ENCODE measurements at regions not wholly inside any gene's neighbourhood (a gene's known extent, or its start where the extent isn't known, plus 50 kb on each side); places are given as distances from the start of the nearest gene placed in this dataset.
"Not testable (repeated sequence)": the region's sequence is repeated elsewhere in the genome, so short reads cannot be mapped to it uniquely, and the experiment has no call there.

DNA sequence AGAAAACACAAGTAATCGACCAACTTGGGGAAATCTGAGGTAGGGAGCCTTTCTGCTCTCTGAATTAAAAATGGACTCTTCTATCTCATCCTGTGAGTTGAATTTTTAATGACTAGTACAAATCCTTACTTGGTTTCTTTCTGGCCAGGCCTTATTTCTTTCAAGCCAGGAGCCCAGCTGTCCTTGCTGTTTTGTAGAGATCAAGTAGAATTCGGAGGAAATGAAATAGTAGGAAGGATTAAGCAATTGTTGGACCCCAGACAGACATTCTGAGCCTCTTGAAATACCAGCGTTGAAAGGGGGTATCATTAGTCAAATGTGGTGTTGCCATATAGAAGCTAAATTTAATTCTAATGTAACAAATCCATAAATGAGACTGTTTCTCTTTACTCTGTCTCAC, 53.7 kb upstream of the SMIM15 start:
- FAIRE-seq (no peak), DNase-seq (ENCODE audit: insufficient read length, low spot score) (no peak)

DNA sequence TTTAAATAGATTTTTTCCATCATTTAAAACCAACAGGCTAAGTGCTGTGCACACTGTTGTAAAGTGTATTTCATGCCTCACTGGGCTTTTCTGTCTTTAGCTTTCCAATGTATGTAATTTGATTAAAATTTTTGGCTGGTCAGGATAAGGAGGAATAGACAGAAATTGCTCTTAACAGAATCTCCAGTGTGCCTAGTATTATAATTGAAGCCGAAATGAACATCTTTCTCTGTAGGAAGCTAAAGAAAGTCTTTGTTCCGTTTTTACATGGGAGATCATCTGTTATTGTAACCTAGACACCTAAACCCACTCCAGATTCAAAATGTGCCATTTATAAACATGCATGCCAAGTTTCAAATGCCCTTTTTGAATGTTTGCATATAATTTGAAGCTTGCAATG, 54.5 kb upstream of the SMIM15 start:
- DNase-seq (ENCODE audit: insufficient read length, low spot score) = no peak
- FAIRE-seq = no peak

DNA sequence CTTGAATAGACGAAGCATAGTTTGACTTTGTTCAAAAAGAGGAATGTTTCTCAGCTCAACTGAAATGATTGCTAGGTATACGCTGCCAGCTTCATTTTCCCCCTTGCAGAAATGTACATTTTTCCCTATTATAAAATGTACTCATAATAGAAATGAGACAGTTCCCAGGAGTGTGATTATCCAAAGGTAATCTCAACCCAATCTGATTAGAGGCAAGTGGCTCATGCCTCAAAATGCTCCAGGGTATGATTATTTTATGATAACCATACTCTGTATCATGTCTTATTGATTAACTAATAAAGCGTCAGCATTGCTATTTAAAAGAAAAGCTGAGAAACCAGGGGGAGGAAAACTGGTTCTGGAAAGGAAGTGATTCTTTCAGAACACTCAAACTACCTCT, 54.9 kb upstream of the SMIM15 start:
- FAIRE-seq (no peak), DNase-seq (ENCODE audit: insufficient read length, low spot score) (no peak)

DNA sequence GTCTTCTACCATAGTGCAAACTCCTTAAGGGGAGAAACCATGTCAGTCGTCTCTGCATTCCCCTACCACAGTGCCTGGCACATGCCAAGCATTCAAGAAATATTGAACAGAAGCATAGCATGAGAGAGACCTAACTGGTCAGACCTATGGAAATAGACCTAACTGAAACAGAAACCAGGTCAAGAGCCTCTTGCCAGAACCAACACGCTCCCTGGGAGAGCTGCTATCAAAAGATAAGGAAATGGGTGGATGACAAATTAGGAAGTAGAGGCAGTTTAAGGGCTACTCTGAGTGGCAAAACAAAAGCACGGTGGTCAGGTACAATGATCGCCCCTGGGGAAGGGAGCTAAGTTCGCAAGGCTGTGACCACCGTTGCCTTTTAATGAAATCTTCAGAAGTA, 66.0 kb upstream of the SMIM15 start:
- no peak for FAIRE-seq
- no peak for DNase-seq (ENCODE audit: insufficient read length, low spot score)

DNA sequence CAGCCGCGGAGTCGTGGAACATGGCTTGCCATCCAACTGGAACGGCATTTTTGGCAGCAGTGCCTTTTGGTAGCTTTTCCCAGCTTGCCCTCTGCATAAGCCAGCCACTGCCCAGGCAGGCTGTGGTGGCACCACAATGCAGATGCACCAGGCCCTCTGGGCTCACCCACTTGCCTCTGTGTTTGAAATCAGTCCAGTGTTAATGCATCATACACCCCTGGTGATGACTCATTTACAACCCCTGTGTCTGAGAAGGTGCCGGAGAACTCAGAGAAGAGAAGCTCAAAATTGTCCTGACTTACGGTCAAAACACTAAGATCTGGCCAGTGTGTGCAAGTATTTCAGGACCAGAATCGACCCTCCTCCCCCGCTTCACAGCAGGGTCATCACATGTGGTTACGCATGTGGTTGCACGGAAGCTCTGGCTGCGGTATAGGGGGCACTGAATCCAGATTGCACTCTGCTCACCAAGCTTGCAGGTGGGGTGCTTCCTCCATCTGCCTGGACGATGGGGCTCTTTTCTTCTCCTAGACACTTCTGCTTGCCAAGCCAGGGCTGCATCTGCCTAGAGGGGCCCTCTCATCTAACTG, 66.5 kb upstream of the SMIM15 start:
- FAIRE-seq (no peak), DNase-seq (ENCODE audit: insufficient read length, low spot score) (no peak)

DNA sequence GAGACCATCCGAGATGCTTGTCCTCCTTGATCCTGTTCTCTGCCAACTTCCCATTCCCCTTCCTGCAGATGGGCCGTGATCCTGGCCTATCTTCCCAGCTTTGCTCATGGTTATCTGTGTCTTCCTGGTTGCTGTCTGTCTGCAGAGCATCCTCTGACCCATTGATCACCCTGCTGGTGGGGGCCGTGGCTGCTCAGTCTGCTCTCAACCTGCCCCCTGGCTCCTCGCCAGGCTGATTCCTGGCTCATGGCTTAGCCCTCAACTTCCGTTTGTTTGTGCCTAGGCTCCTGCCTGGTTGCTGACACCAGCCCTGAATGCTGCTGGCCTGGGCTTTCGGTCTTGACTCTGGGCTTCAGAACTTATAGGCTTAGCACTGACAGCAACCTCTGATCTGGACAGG, 67.1 kb upstream of the SMIM15 start:
- FAIRE-seq (no peak), DNase-seq (ENCODE audit: insufficient read length, low spot score) (no peak)

DNA sequence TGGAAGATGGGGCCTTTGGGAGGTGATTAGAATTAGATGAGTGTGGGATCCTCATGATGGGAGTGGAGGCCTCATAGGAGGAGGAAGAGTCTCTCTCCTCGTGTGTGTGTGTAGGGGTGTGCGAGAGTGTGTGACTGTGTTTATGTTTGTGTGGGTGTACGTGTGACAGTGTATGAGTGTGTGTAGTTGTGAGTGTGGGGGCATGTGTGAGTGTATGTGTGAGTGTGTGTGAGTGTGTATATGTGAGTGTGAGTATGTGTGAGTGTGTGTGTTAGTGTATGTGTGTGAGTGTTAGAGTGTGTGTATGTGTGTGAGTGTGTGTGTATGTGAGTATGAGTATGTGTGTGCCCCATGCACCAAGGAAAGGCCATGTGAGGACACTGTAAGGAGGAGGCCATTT, 68.2 kb upstream of the SMIM15 start:
- FAIRE-seq (no peak), DNase-seq (ENCODE audit: insufficient read length, low spot score) (no peak)

DNA sequence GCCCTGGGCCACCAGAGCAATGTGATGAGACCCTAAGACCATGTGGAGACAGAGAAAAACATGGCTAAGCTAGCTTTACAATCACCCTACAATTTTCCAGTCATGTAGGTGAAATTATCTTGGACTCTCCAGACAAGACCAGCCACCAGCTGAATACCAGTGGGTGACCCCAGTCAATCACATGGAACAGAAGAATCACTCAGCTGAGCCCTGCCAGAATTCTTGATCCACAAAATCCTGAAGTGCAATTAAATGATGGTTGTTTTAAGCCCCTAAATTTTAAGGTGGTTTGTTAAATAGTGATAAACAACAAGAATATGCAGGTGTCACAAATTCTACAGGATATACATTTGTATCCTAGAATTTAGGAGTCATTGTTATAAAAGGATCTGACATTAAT, 69.5 kb upstream of the SMIM15 start:
- DNase-seq (ENCODE audit: insufficient read length, low spot score) = no peak
- FAIRE-seq = no peak

DNA sequence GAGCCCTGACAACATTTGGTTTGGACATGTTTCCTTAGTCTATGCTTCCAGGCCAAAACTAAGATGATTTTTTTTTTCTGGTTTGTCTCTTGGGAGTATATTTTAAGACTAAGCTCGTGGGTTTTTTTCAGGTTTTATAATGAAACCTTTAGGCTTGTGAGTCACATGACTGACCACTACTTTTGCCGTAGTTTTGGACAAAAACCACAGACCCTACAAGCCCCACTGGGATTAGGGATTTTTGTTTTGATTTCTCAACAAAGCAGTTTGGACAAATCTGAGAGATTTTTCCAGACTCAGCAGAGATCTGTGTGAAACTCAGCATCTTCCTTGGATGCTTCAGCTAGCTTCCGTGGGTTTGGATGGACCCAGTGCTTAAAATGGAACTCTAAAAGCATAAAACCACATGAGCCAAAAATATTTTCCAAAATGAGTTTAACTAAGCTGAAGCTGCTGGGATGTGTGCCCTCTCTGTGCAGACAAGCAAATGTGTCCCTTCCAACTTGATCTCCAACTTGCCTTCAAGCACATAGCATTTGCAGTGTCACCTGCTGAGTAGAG, 70.3 kb upstream of the SMIM15 start:
- DNase-seq (ENCODE audit: insufficient read length, low spot score) (no peak), FAIRE-seq (peak; percentile 44)

DNA sequence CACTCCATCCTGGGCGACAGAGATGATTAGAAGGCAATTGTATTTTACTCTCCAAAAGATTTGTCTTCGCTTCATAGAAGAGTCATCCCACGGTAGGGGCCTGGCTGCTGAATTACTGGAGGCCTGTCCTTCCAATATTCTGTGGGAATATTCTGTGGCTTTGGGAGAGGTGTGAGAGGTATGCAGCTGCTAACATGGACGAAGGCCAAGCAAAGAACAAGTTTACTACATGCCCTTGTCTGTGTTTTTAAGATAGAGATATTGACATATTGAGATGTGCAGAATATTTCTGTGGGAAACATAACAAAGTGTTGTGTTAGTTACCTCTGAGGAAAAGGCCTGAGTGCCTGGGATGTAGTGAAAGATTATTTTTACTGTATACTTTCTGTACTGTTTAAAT, 71.8 kb upstream of the SMIM15 start:
- FAIRE-seq (no peak), DNase-seq (ENCODE audit: insufficient read length, low spot score) (no peak)

DNA sequence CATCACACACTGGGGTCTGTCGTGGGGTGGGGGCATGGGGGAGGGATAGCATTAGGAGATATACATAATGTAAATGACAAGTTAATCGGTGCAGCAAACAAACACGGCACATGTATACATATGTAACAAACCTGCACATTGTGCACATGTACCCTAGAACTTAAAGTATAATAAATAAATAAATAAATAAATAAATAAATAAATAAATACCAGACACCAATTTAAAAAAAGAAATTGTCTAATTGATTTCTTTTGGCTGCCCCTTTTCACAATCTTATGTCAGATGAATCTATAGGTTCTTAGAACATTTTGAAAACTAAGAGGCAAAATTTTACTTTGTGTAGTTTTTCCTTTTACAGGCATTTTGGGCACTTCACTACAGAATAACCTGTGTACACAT, 74.4 kb upstream of the SMIM15 start:
- DNase-seq (ENCODE audit: insufficient read length, low spot score); FAIRE-seq: not testable (repeated sequence)

DNA sequence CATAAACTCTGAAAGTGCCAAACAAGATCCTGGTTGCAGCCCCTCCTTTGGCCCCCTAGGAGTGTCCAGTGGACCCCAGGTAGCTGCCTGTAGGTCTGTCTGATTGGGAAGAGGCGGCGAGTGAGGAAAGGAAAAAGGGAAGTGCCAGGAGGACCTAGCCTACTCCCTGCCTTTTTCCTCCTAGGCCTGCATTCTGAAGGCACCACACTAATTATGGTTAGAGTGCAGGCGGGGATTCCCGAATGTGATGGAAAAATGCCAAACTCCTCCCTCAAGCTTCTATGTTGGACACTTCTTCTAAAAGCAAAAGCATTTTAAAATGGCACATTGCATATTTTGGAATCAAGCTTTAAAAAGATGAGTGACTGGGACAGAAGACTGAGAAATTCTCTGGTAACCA, 83.2 kb upstream of the SMIM15 start:
- DNase-seq (ENCODE audit: insufficient read length, low spot score) = no peak
- no peak for FAIRE-seq

DNA sequence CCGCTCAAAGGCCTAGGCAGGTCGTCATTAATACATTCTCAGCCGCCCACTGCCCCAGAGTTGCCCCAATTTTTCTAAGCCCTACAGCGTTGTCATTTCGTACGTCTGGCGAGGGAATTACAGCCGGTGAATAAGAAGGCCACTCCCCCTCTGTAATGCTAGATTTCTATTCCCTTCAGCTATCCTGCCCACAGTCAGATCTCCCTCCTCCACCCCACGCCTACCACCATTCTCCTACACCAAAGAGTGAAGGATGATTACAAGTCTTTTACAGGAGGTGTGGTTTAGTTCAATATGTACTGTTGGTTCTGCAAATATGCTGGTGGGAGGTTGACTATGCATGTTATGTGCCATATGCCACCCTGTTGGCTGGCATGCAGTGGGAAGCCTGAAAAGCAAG, 83.7 kb upstream of the SMIM15 start:
- FAIRE-seq (no peak), DNase-seq (ENCODE audit: insufficient read length, low spot score) (no peak)

DNA sequence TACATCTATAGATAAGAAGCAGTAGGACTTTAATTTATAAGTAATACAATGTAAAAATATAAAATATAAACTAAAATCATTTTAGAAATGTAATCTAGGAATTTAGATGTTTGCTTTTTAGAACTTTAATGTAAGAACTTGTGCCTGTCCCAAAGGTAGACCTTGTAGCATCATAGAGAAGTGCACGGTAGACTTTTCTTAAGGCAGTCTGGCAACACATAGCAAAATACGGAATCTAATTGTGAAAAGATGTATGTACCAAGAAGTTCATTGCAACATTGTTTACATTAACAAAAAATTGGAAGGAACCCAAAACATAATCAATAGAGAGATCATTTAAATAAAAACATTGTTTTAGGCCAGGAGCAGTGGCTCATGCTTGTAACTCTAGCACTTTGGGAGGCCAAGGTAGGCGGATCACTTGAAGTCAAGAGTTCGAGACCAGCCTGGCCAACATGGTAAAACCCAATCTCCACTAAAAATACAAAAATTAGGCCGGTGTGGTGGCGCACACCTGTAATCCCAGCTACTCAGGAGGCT, 84.6 kb upstream of the SMIM15 start:
- DNase-seq (ENCODE audit: insufficient read length, low spot score) (no peak), FAIRE-seq (no peak)

DNA sequence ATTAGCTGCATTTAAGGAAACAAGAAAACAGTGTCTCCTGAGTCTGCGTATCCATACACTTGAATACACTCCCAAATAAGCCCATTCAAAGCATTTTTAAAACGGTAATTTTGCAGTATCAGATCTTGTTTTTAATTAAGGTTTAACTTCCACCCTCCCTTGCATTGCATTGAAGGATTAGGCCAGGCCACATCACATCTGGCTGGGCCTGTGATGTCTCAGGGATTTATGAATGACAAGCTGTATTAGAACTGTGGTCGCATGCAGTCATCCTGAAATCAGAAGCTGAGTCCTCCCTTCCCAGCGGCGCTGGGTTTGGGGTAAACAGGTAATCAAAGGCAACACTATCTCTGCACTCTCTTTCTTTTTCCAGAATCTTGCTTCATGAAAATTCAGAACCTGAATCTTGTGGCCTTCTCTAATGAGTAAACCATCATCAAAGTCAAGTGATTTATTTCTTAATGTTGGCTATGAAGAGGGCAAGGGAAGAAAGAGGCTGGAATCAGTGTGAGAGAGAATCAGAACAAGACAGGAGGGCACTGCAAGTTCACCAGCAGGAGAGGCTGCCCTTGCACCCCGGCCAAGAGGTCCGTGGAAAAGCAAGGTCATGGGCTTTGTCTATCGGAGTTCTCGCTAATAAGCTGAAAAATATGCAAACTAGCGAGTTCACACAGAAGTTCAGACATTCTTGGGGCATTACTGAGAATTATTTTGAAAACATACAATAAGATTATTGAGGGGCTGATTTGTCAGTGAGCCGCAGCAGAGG, 80.0 kb upstream of the ZSWIM6 start:
- FAIRE-seq = no peak
- no peak for DNase-seq (ENCODE audit: insufficient read length, low spot score)

DNA sequence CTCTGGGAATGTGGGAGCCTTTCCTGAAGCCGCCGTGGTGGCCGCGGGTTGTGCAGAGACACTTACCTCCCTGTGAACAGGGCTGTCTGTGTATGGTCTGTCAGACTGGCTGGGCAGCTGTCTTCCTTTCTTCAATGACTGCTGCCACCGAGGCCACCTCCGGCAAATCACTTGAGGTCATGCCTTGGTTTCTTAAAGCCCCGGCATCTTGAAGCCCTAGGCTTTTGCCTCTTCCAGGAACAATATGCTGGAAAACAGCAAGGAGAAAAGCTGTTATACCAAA, 79.5 kb upstream of the ZSWIM6 start:
- no peak for FAIRE-seq
- DNase-seq (ENCODE audit: insufficient read length, low spot score) = no peak

DNA sequence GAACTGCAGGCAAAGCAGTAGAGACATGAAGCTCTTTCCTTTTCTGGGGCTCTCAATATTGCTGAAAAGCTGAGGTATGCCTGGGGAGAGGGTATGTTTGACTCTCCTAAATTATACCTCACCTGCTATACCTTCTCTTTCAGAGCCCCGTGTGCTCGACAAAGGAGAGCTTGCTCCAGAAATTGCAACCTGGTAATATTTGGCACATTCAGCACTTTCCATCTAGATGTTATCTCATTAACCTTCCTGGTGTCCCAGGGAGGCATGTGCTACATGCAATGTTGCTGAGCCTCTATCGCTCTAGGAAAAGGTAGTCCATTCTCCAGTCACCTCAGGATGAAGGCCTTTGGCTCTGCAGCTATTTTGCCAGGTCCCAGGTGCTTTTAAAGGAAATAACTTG, 78.5 kb upstream of the ZSWIM6 start:
- DNase-seq (ENCODE audit: insufficient read length, low spot score) (no peak), FAIRE-seq (no peak)

DNA sequence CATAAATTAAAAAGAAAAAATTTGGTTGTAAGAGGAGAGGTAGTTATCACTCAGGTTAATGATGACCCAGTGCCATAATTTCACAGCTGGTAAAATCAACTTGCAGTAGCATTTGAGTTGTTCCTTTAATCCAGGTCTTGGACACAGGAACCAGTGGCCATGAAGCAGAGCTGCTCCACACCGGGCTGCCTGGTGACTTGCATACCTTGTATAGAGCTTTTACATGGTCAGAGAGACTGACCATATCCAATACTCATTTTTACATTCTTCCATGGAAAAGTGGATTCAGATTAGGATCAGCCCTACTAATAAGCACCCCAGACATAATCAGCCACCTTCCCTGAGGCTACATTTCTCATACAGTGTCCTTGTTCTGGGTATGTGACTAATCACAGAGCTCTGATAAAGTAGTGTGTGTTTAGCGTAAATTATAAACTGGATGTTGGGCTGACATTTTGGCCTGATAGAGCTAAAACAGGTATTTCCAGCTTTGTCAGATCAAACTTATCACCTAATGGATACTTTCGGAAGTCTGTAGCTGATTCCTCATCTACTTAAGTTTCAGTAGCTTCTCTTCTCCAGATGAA, 77.0 kb upstream of the ZSWIM6 start:
- no peak for FAIRE-seq
- no peak for DNase-seq (ENCODE audit: insufficient read length, low spot score)

DNA sequence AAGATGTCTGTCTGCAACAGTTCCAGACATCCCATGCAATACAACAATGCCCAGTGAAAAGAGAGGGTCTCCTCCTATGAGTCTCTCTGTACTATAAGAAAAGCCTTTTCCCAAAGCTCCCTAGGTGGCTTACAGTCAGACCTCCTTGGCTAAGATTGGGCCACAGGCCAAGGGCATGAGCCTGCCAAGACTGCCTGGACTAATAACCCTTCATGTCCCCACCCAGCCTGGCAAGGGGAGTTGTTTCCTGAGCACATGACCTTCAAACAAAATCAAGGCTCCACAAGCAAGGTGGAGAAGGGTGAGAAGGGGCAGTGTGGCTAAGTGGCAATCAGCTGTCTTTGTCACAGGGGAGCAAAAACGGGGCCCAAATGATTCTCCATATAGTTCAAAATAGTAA, 75.6 kb upstream of the ZSWIM6 start:
- FAIRE-seq (no peak), DNase-seq (ENCODE audit: insufficient read length, low spot score) (no peak)

DNA sequence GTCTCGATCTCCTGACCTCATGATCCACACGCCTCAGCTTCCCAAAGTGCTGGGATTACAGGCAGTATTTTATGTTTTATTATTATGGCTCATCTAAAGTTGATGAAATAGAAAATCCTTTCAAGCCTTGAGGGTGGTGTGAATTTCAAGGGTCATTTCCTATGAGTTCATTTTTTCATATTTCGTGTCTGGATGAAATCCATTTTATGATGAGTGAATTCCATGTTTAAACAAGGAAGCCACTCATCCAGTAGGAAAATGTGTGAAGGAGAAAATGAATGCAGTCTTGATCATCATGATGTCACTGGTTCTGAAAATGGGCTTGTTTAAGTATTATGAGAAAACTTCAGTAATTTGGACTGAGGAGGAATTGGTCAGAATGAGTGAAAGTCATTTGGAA, 74.6 kb upstream of the ZSWIM6 start:
- no peak for FAIRE-seq
- DNase-seq (ENCODE audit: insufficient read length, low spot score) = no peak

DNA sequence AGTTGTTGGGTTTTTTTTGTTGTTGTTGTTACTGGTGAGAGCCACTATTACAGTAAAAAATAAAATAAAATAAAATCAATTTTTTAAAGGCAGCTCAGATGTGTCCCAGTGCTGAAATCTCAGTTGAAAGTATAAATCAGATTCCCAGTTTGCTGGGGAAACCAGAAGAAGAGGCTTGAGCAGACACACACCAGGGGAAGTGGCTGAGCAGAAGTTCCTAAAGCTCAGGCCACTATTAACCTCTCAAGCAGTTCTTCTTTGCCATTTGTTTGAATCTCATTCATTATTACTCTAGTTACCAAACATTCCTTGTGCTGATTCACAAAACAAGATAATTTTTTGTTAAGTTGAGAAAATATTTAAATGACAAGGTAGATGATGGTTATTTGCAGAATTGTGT, 70.9 kb upstream of the ZSWIM6 start:
- DNase-seq (ENCODE audit: insufficient read length, low spot score) = no peak
- FAIRE-seq = no peak

DNA sequence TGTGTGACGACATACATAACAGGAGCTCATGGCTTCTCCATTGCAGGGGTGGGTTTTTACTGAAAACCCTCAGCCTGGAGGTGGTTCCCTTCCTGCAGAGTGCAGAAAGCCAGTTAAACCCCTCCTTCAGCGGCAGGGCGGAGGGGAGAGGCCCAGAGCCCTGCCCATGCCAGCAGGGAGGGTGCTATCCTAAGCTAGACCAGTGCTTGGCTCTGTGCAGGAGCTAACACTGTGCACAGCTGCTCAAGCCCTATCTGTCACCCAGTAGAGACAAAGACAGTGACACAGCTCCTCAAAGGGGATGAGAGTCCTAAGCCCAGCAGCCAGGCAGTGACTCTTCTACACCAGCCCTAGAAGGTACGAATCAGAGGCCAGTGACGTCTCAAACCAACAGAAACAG, 70.0 kb upstream of the ZSWIM6 start:
- no peak for FAIRE-seq
- DNase-seq (ENCODE audit: insufficient read length, low spot score) = no peak
